Progenitor cell of endocrine pancreas (in vitro differentiated cells): ENCODE measurements at regions not wholly inside any gene's neighbourhood (a gene's known extent, or its start where the extent isn't known, plus 50 kb on each side); places are given as distances from the start of the nearest gene placed in this dataset.

ENCODE experiments used
- DNase-seq: peaks from one replicate; pipeline ENCODE4 v3.0.0; 2021; ENCODE audit warnings: low spot score; ENCODE audit not compliant: unreplicated experiment
- H3K27ac Mint-ChIP-seq: 2 replicates; pipeline ENCODE4 v1.8.0; 2021; ENCODE audit warnings: mild to moderate bottlenecking, moderate library complexity, mixed read lengths
- H3K27me3 Mint-ChIP-seq: 2 replicates; pipeline ENCODE4 v1.8.0; 2021; ENCODE audit warnings: mixed read lengths
- H3K36me3 Mint-ChIP-seq: 2 replicates; pipeline ENCODE4 v1.8.0; 2022; ENCODE audit warnings: mixed read lengths; ENCODE audit not compliant: insufficient read depth
- H3K4me1 Mint-ChIP-seq: 2 replicates; pipeline ENCODE4 v1.8.0; 2021; ENCODE audit warnings: low read depth, mixed read lengths
- H3K4me3 Mint-ChIP-seq: 2 replicates; pipeline ENCODE4 v1.8.0; 2021; ENCODE audit warnings: low read depth, mild to moderate bottlenecking, moderate library complexity, mixed read lengths
- H3K9me3 Mint-ChIP-seq: 2 replicates; pipeline ENCODE4 v1.8.0; 2021; ENCODE audit warnings: low read depth, mixed read lengths
- TF ChIP-seq, protein P1 (sequence below): fragments of 200-600 bp; sonication (generic); IDR thresholded peaks from one replicate; pipeline ENCODE4 v1.5.0; 2021; ENCODE audit warnings: antibody characterized with exemption, mild to moderate bottlenecking; ENCODE audit not compliant: unreplicated experiment

DNA sequence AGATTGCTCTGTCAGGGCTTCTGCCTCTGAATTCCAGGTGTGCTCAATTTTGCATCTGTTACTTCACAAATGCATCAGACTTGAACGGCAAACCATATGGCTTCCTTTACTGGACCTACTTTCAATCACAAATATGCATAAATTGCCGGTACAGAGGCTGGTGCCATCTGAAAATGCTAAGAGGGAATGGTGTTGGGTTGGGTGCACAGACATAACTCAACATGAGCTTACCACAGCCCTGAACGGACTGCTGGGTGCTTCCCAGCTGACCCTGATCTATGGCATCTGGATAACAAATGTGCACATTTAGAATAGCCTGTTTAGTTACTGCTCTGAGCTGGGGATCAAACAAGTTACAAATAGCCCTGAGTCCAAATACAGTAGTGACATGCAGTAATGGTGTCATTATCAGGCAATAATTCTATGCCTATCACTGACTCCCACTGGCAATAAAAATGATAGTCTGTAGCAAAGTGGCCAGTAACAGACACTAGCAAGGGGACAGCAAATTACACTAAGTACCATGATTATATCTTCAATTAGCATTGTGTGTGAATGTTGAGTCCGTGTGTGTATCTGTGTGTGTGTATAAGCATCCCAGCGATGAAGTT is 927.3 kb downstream of the DIAPH3 start:
- TF ChIP-seq, protein P1, sequence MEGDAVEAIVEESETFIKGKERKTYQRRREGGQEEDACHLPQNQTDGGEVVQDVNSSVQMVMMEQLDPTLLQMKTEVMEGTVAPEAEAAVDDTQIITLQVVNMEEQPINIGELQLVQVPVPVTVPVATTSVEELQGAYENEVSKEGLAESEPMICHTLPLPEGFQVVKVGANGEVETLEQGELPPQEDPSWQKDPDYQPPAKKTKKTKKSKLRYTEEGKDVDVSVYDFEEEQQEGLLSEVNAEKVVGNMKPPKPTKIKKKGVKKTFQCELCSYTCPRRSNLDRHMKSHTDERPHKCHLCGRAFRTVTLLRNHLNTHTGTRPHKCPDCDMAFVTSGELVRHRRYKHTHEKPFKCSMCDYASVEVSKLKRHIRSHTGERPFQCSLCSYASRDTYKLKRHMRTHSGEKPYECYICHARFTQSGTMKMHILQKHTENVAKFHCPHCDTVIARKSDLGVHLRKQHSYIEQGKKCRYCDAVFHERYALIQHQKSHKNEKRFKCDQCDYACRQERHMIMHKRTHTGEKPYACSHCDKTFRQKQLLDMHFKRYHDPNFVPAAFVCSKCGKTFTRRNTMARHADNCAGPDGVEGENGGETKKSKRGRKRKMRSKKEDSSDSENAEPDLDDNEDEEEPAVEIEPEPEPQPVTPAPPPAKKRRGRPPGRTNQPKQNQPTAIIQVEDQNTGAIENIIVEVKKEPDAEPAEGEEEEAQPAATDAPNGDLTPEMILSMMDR, result no peak
- Mint-ChIP-seq H3K9me3 (no peaks in the 10 kb centered on the region), H3K27me3 (no peaks in the 10 kb centered on the region), H3K4me3 (no peak overlapping the region), H3K36me3 (no peaks in the 10 kb centered on the region), H3K27ac (no peak overlapping the region), H3K4me1 (peaks cover 1% of the 10 kb centered on the region)
- no peak for DNase-seq

DNA sequence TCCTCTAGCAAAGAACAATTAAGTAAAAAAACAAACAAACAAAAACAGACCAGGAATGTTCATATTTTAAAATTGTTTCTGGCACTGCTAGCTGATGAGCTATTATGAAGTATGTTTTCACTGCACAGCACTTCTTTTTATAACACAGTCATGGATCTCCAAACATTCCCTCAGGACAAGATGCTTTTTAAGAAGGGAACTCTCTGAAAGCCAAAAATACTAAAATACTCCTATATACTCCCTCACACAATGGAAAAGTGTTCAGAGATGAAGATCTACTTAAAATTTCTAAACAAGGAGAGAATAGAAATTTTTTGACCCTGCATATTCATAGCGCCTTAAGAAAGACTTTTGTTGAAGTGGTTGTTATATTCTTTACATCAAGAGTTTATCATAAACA is 926.8 kb downstream of the DIAPH3 start:
- Mint-ChIP-seq H3K36me3 (no peaks in the 10 kb centered on the region), H3K4me1 (peaks cover 1% of the 10 kb centered on the region), H3K27me3 (no peaks in the 10 kb centered on the region), H3K4me3 (no peak overlapping the region), H3K27ac (no peak overlapping the region), H3K9me3 (no peaks in the 10 kb centered on the region)
- DNase-seq, result no peak
- TF ChIP-seq, protein P1, result no peak

DNA sequence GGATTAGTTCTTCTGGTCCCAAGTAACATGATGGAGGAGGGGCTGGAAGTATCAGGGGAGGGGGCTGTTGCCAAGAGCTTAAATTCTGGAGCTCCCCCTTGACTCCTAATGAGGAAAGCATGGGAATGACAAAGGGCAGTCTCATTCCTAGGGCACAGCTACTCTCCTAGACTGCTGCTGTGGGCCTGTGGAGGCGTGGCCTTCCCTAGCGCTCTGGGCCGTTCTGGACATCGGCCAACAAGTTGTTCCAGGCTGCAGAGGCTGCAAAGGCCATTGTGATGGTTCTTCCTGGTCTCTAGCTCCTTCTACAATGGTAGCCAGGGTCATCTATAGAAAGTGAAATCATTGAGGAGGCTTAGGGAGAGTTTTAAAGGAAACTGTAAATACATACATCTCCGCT is 916.6 kb downstream of the DIAPH3 start:
- Mint-ChIP-seq H3K9me3 (no peaks in the 10 kb centered on the region), H3K27me3 (no peaks in the 10 kb centered on the region), H3K4me3 (no peak overlapping the region), H3K36me3 (no peaks in the 10 kb centered on the region), H3K27ac (no peak overlapping the region), H3K4me1 (peaks cover 7% of the 10 kb centered on the region)
- TF ChIP-seq, protein P1, result no peak
- DNase-seq, result no peak

DNA sequence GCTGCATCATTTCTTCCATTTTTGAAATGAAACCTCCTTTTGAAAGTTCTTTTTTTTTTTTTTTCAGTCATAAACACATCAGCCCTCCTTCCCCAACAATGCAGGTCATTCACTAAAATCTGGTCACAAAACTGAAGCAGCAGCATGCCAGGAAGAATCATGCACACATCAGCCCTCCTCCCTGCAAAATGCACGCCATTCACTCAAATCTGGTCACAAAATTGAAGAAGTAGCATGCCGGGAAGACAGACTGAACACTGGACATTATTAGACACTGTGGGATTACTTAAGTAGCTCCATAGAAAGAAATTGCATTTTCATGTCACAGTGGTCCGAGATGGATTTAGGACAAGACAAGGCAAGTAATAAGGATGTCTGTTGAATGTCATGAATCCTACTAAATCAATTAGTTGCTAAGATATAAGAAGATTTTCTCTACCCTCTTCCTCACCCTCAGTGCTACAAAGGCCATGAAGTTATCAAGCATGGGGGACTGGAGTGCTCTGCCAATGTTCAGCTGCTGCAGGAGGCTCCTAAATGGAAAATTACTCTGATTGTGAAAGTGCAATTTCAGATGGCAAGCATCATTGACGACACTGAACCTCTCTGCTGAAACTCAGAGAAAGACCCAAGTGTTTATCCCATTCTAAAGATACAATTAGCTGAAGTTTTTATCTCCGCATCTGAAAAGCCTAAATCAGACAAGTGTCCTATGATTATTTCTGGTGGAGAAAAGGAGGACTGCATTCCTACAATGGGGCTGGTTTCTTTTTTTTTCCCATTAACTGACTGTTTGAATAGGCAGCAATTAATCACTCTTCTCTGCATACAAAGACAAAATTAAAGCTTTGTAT is 913.2 kb downstream of the DIAPH3 start:
- TF ChIP-seq, protein P1, result no peak
- Mint-ChIP-seq H3K4me3 (no peak overlapping the region), H3K27ac (no peak overlapping the region), H3K4me1 (peaks cover 4% of the 10 kb centered on the region), H3K36me3 (no peaks in the 10 kb centered on the region), H3K9me3 (no peaks in the 10 kb centered on the region), H3K27me3 (peaks cover 3% of the 10 kb centered on the region)
- DNase-seq, result no peak

DNA sequence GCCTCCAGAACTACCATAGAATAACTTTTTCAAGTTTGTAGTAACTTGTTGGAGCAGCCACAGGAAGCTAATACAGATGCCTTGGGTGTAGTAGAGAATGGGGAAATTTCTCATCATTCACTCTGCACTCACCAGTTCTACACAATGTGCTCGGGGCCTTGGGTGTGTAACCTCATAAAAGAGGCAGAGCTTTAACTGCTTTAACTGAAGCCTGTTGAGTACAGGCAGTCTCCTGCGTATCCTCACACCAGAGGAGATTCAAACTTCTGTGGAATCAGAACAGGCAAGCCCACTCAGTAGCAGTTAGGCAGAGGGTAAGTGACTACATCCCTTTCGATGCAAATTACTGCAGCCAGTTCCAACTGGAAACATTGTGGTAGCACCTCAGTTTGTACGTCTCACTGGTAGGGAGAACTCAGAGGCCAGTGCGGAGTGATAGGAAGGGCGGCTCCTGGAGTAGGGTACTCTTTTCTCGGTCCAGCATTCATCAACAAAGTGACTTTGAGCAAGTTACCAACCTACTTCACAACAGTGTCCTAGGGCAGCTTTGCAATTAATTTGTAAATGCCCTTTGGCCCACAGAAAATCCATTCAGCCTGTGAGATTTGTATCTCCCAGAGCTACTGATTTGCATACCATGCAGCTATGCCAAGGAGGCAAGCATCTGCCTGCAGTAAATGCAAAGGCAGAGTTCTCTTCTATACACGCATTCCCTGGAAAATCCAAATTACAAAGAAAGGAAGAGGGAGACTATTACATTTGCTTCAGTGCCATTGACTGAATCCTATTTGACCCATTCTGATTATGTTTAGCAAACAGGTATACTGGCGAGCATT is 904.3 kb downstream of the DIAPH3 start:
- Mint-ChIP-seq H3K36me3 (no peaks in the 10 kb centered on the region), H3K4me3 (no peak overlapping the region), H3K27me3 (peaks cover 3% of the 10 kb centered on the region), H3K27ac (no peak overlapping the region), H3K4me1 (peaks cover 8% of the 10 kb centered on the region), H3K9me3 (no peaks in the 10 kb centered on the region)
- TF ChIP-seq, protein P1, result no peak
- DNase-seq, result no peak
